ENCODE measurements at regions not wholly inside any gene's neighbourhood (a gene's known extent, or its start where the extent isn't known, plus 50 kb on each side); places are given as distances from the start of the nearest gene placed in this dataset.

GRCh38 chr22:46091277-46091977 lies 58.9 kb upstream of the PPARA start:
- TF ChIP-seq CTCF (conservative IDR thresholded peaks at IDR 0.05; ENCODE audit: low read depth in 2 of 2) (no peak), REST (IDR thresholded peaks at IDR 0.05; ENCODE audit: unreplicated experiment) (no peak), EZH2 (IDR thresholded peaks at IDR 0.05; ENCODE audit: low read depth, unreplicated experiment) (no peak)

Measured in GM23338 (cell line).